HL-60 (cell line): ENCODE measurements at regions not wholly inside any gene's neighbourhood (a gene's known extent, or its start where the extent isn't known, plus 50 kb on each side); places are given as distances from the start of the nearest gene placed in this dataset.

ENCODE experiments used
- DNase-seq, 2 experiments: peaks; one replicate each; pipeline ENCODE4 v3.0.0-alpha.2; 2010 to 2020; ENCODE audit warnings: low read depth in 1 of 2, low spot score in 1 of 2
- H3K27ac ChIP-seq: fragments of 250-450 bp; sonication (Bioruptor Pico); replicated peaks from 2 replicates; pipeline ENCODE4 v1.5.1; 2020; ENCODE audit warnings: mild to moderate bottlenecking, moderate library complexity
- H3K27me3 ChIP-seq: fragments of 250-450 bp; sonication (Bioruptor Pico); 2 replicates; pipeline ENCODE4 v1.5.1; 2021; ENCODE audit warnings: mild to moderate bottlenecking, moderate library complexity; ENCODE audit not compliant: insufficient read depth, poor library complexity, severe bottlenecking
- H3K4me3 ChIP-seq: replicated peaks from 2 replicates; pipeline ENCODE4 v1.5.1; 2011; ENCODE audit warnings: mild to moderate bottlenecking, control low read depth, low read length; ENCODE audit not compliant: insufficient read depth
- CTCF ChIP-seq: IDR thresholded peaks from one replicate; pipeline ENCODE4 v1.5.1; 2011; ENCODE audit warnings: low read length, control low read depth, inconsistent platforms; ENCODE audit not compliant: insufficient read depth
- GABPA ChIP-seq: IDR thresholded peaks from 2 replicates; pipeline ENCODE4 v1.6.1; 2012; ENCODE audit warnings: low read depth
- POLR2AphosphoS5 ChIP-seq: IDR thresholded peaks from 2 replicates; pipeline ENCODE4 v1.6.1; 2012; ENCODE audit warnings: low read depth
- REST ChIP-seq: IDR thresholded peaks from 2 replicates; pipeline ENCODE4 v1.6.1; 2012; ENCODE audit warnings: low read depth; ENCODE audit not compliant: insufficient replicate concordance
- SPI1 ChIP-seq: IDR thresholded peaks from 2 replicates; pipeline ENCODE4 v1.6.1; 2012; ENCODE audit warnings: low read depth, mild to moderate bottlenecking, borderline replicate concordance

GRCh38 chr1:2930913-2931723 is 90.1 kb upstream of the ACTRT2 start:
- TF ChIP-seq REST = no peak
- DNase-seq = no peak
- H3K27ac ChIP-seq = no peak overlapping the region
- H3K27me3 ChIP-seq = no peaks in the 10 kb centered on the region
- H3K4me3 ChIP-seq = no peak overlapping the region

- TF ChIP-seq POLR2AphosphoS5 (no peak), REST (no peak), GABPA (no peak), CTCF (no peak), SPI1 (no peak)
- no peak for DNase-seq
- Histone ChIP-seq H3K4me3 (no peak overlapping the region), H3K27me3 (no peaks in the 10 kb centered on the region), H3K27ac (no peak overlapping the region)
These were observed 89.4 kb upstream of the ACTRT2 start for GRCh38 chr1:2931724-2932401.

GRCh38 chr1:2932671-2933350 is 88.5 kb upstream of the ACTRT2 start:
- Histone ChIP-seq H3K27ac (no peak overlapping the region), H3K4me3 (no peak overlapping the region), H3K27me3 (no peaks in the 10 kb centered on the region)
- no peak for DNase-seq
- TF ChIP-seq SPI1 (no peak), CTCF (no peak), GABPA (no peak)

- H3K27ac ChIP-seq = no peak overlapping the region
- H3K27me3 ChIP-seq = no peaks in the 10 kb centered on the region
- DNase-seq = no peak
- H3K4me3 ChIP-seq = no peak overlapping the region
- TF ChIP-seq SPI1 (no peak), GABPA (no peak), CTCF (no peak), POLR2AphosphoS5 (no peak), REST (no peak)
These were observed 87.7 kb upstream of the ACTRT2 start for GRCh38 chr1:2933431-2934155.
